EH (cell line): ENCODE measurements at regions not wholly inside any gene's neighbourhood (a gene's known extent, or its start where the extent isn't known, plus 50 kb on each side); places are given as distances from the start of the nearest gene placed in this dataset.

ENCODE experiments used
- DNase-seq: peaks from one replicate; pipeline ENCODE4 v3.0.0-alpha.2; 2015; ENCODE audit warnings: low read depth

- DNase-seq = no peak
Measured at GRCh38 chr5:33287242-33287641, 153.5 kb upstream of the TARS1 start.

GRCh38 chr5:33291216-33292000 lies 149.4 kb upstream of the TARS1 start:
- DNase-seq = no peak

GRCh38 chr5:33297760-33298216 lies 143.0 kb upstream of the TARS1 start:
- DNase-seq = no peak

- peak; percentile 84 for DNase-seq
Measured at GRCh38 chr5:33299621-33300208, 141.1 kb upstream of the TARS1 start.

- DNase-seq = no peak
Measured at GRCh38 chr5:33300209-33300742, 140.5 kb upstream of the TARS1 start.

- no peak for DNase-seq
Measured at GRCh38 chr5:33303579-33304095, 137.1 kb upstream of the TARS1 start.

GRCh38 chr5:33304601-33305000 lies 136.2 kb upstream of the TARS1 start:
- no peak for DNase-seq

GRCh38 chr5:33305572-33305971 lies 135.2 kb upstream of the TARS1 start:
- DNase-seq = no peak

- DNase-seq = peak; percentile 73
Measured at GRCh38 chr5:33306758-33307157, 134.0 kb upstream of the TARS1 start.

GRCh38 chr5:33308586-33308985 lies 132.2 kb upstream of the TARS1 start:
- peak; percentile 13 for DNase-seq

- peak; percentile 21 for DNase-seq
Measured at GRCh38 chr5:33309068-33309467, 131.7 kb upstream of the TARS1 start.

- no peak for DNase-seq
Measured at GRCh38 chr5:33309536-33310345, 131.0 kb upstream of the TARS1 start.

GRCh38 chr5:33310451-33310850 lies 130.3 kb upstream of the TARS1 start:
- DNase-seq = peak; percentile 95

GRCh38 chr5:33311893-33312292 lies 128.9 kb upstream of the TARS1 start:
- peak; percentile 96 for DNase-seq

- peak; percentile 89 for DNase-seq
Measured at GRCh38 chr5:33312571-33313549, 127.9 kb upstream of the TARS1 start.

- peak; percentile 15 for DNase-seq
Measured at GRCh38 chr5:33315189-33315588, 125.6 kb upstream of the TARS1 start.

GRCh38 chr5:33316773-33317172 lies 124.0 kb upstream of the TARS1 start:
- DNase-seq = no peak

- DNase-seq = peak; percentile 48
Measured at GRCh38 chr5:33317271-33317670, 123.5 kb upstream of the TARS1 start.

GRCh38 chr5:33319151-33319550 lies 121.6 kb upstream of the TARS1 start:
- DNase-seq = no peak

GRCh38 chr5:33319841-33320240 lies 120.9 kb upstream of the TARS1 start:
- DNase-seq = peak; percentile 47

GRCh38 chr5:33321026-33321425 lies 119.7 kb upstream of the TARS1 start:
- peak; percentile 99 for DNase-seq
